Fibroblast of lung (primary cell): ENCODE measurements at regions not wholly inside any gene's neighbourhood (a gene's known extent, or its start where the extent isn't known, plus 50 kb on each side); places are given as distances from the start of the nearest gene placed in this dataset.

ENCODE experiments used
- DNase-seq, 2 donors: peaks; one replicate each; pipeline versions ENCODE4 v3.0.0 to v3.0.0-alpha.2; 2010; ENCODE audit warnings: low read depth in 2 of 2
- H2AFZ ChIP-seq: 2 replicates; pipeline ENCODE4 v1.5.1; 2012; ENCODE audit warnings: low read length, control low read depth, inconsistent platforms
- H3K27ac ChIP-seq: 2 replicates; pipeline ENCODE4 v1.5.1; 2011; ENCODE audit warnings: low read length, control low read depth; ENCODE audit not compliant: insufficient read depth
- H3K27me3 ChIP-seq: 2 replicates; pipeline ENCODE4 v1.5.1; 2011; ENCODE audit warnings: mild to moderate bottlenecking, low read length; ENCODE audit not compliant: control insufficient read depth, insufficient read depth
- H3K36me3 ChIP-seq: 2 replicates; pipeline ENCODE4 v1.5.1; 2011; ENCODE audit warnings: low read length; ENCODE audit not compliant: control insufficient read depth, insufficient read depth
- H3K4me1 ChIP-seq: 2 replicates; pipeline ENCODE4 v1.5.1; 2011; ENCODE audit warnings: low read length; ENCODE audit not compliant: control insufficient read depth, insufficient read depth; ENCODE audit errors: extremely low read depth
- H3K4me2 ChIP-seq: 2 replicates; pipeline ENCODE4 v1.5.1; 2011; ENCODE audit warnings: low read length, control low read depth; ENCODE audit not compliant: insufficient read depth; ENCODE audit errors: extremely low read depth
- H3K4me3 ChIP-seq, 4 experiments: fragments of 200-600 bp in 1 of 4; sonication (generic) in 1 of 4; replicated peaks in 1 of 4; 2 replicates each; pipeline ENCODE4 v1.5.1; 2011 to 2016; ENCODE audit warnings: low read length in 4 of 4, low read depth in 3 of 4, mild to moderate bottlenecking in 3 of 4, control low read depth in 2 of 4, inconsistent platforms in 1 of 4, mixed read lengths in 1 of 4; ENCODE audit not compliant: insufficient read depth in 1 of 4; ENCODE audit errors: control extremely low read depth in 1 of 4
- H3K79me2 ChIP-seq: 2 replicates; pipeline ENCODE4 v1.5.1; 2012; ENCODE audit warnings: mild to moderate bottlenecking, low read length, inconsistent platforms; ENCODE audit not compliant: control insufficient read depth, insufficient read depth
- H3K9ac ChIP-seq: 2 replicates; pipeline ENCODE4 v1.5.1; 2011; ENCODE audit warnings: mild to moderate bottlenecking, low read length, control low read depth; ENCODE audit not compliant: insufficient read depth
- H3K9me3 ChIP-seq: 2 replicates; pipeline ENCODE4 v1.5.1; 2012; ENCODE audit warnings: low read depth, low read length; ENCODE audit not compliant: control insufficient read depth, insufficient read depth
- H4K20me1 ChIP-seq: 2 replicates; pipeline ENCODE4 v1.5.1; 2011; ENCODE audit warnings: low read length; ENCODE audit not compliant: control insufficient read depth, insufficient read depth; ENCODE audit errors: extremely low read depth
- CTCF ChIP-seq, 2 donors: IDR thresholded peaks in 1 of 2; conservative IDR thresholded peaks in 1 of 2; 1 replicate in 1 of 2; 2 replicates in 1 of 2; pipeline ENCODE4 v1.5.1; 2011 to 2012; ENCODE audit warnings: low read length in 2 of 2, control low read depth in 1 of 2, inconsistent platforms in 1 of 2, low read depth in 1 of 2, mild to moderate bottlenecking in 1 of 2
- EZH2 ChIP-seq: IDR thresholded peaks from 2 replicates; pipeline ENCODE4 v1.5.1; 2012; ENCODE audit warnings: low read length, control low read depth, mild to moderate bottlenecking; ENCODE audit errors: missing control alignments

GRCh38 chr1:64330839-64331238 is 127.4 kb downstream of the UBE2U start:
- H3K4me3 ChIP-seq = no peak overlapping the region
- no peaks in the 10 kb centered on the region for H3K27me3 ChIP-seq
- H3K9ac ChIP-seq = no peak overlapping the region
- H3K4me1 ChIP-seq = no peaks in the 10 kb centered on the region
- no peaks in the 10 kb centered on the region for H3K9me3 ChIP-seq
- no peak for TF ChIP-seq EZH2
- no peak for TF ChIP-seq CTCF (conservative IDR thresholded peaks at IDR 0.05 in 1 of 2, IDR thresholded peaks at IDR 0.05 in 1 of 2; ENCODE audit: low read depth in 1 of 2, low read length in 2 of 2)
- no peak for DNase-seq
- no peaks in the 10 kb centered on the region for H3K36me3 ChIP-seq
- no peak overlapping the region for H3K27ac ChIP-seq
- H3K4me2 ChIP-seq = no peak overlapping the region
- no peaks in the 10 kb centered on the region for H3K79me2 ChIP-seq
- H4K20me1 ChIP-seq = no peaks in the 10 kb centered on the region
- H2AFZ ChIP-seq = no peak overlapping the region

GRCh38 chr1:64335636-64336035 is 132.2 kb downstream of the UBE2U start:
- no peak overlapping the region for H3K9ac ChIP-seq
- no peaks in the 10 kb centered on the region for H4K20me1 ChIP-seq
- H3K4me2 ChIP-seq = no peak overlapping the region
- no peak overlapping the region for H3K4me3 ChIP-seq
- H2AFZ ChIP-seq = no peak overlapping the region
- H3K27ac ChIP-seq = no peak overlapping the region
- H3K79me2 ChIP-seq = no peaks in the 10 kb centered on the region
- H3K27me3 ChIP-seq = no peaks in the 10 kb centered on the region
- no peaks in the 10 kb centered on the region for H3K4me1 ChIP-seq
- no peaks in the 10 kb centered on the region for H3K9me3 ChIP-seq
- no peaks in the 10 kb centered on the region for H3K36me3 ChIP-seq
- DNase-seq = no peak
- TF ChIP-seq CTCF (conservative IDR thresholded peaks at IDR 0.05 in 1 of 2, IDR thresholded peaks at IDR 0.05 in 1 of 2; ENCODE audit: low read depth in 1 of 2, low read length in 2 of 2) (no peak), EZH2 (no peak)

GRCh38 chr1:64337475-64337874 is 132.5 kb upstream of the CACHD1 start:
- H3K9ac ChIP-seq = no peak overlapping the region
- no peaks in the 10 kb centered on the region for H3K27me3 ChIP-seq
- H3K79me2 ChIP-seq = no peaks in the 10 kb centered on the region
- H2AFZ ChIP-seq = no peak overlapping the region
- no peak overlapping the region for H3K4me2 ChIP-seq
- no peak for TF ChIP-seq CTCF (conservative IDR thresholded peaks at IDR 0.05 in 1 of 2, IDR thresholded peaks at IDR 0.05 in 1 of 2; ENCODE audit: low read depth in 1 of 2, low read length in 2 of 2)
- TF ChIP-seq EZH2 = no peak
- no peaks in the 10 kb centered on the region for H3K4me1 ChIP-seq
- H4K20me1 ChIP-seq = no peaks in the 10 kb centered on the region
- no peak overlapping the region for H3K4me3 ChIP-seq
- no peaks in the 10 kb centered on the region for H3K9me3 ChIP-seq
- no peak overlapping the region for H3K27ac ChIP-seq
- no peaks in the 10 kb centered on the region for H3K36me3 ChIP-seq
- no peak for DNase-seq
